ENCODE measurements at regions not wholly inside any gene's neighbourhood (a gene's known extent, or its start where the extent isn't known, plus 50 kb on each side); places are given as distances from the start of the nearest gene placed in this dataset.

DNA sequence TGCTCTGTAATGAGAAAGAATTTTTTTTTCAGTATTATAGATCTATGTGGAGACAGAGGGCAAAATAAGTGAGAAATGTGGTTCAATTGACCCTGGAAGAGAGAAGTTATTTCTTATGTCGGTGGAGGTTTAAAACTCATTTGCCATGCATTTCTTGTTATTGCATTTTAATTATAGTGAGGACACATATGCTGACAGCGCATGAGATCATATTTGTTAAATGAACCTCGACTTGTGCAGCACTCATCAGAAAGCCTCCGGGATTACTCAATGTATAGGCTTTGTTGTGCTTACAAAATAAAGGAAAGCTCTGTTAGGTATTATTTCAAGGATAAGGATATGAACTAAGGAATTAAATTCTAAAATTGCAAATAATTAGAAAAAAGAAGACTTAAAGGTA lies 915.1 kb upstream of the MAP3K7 start:
- WGBS (ENCODE audit: insufficient coverage, insufficient replicate concordance, low lambda C conversion rate, missing lambda C conversion rate) = 63% methylated on average over 4 of the region's 4 CpGs
- SMC1A ChIA-PET (ENCODE audit: uncharacterized antibody, unreplicated experiment) = interaction anchor here (0.7 to 3.3 kb wide), 3 partner anchors 12 to 28 kb away, joined by 3 to 10 read pairs (median 4); no protein-coding TSS in a partner anchor
- no peaks in the 10 kb centered on the region for H3K36me3 ChIP-seq (ENCODE audit: control insufficient read depth in 2 of 2, insufficient read depth in 2 of 2, low read length in 1 of 2)
- RAD21 ChIA-PET (ENCODE audit: unreplicated experiment) = interaction anchor here (0.8 kb wide), 1 partner anchor 9 kb away, joined by 4 read pairs; no protein-coding TSS in a partner anchor
- no peak overlapping the region for H3K4me3 ChIP-seq
- CTCF ChIA-PET = interaction anchor here (1.0 kb wide), 1 partner anchor 171 kb away, joined by 3 read pairs; no protein-coding TSS in a partner anchor
- H3K4me2 ChIP-seq (ENCODE audit: control insufficient read depth, insufficient read depth) = no peak overlapping the region
- DNase-seq (ENCODE audit: low read depth, low spot score) = no peak
- intact Hi-C loops (cut with micrococcal nuclease; ENCODE audit: unreplicated experiment) = no loop called here
- no peak overlapping the region for H3K9ac ChIP-seq (ENCODE audit: control insufficient read depth, insufficient read depth, low read length)
- no peak for ATAC-seq
- FAIRE-seq = no peak
- H3K9me3 ChIP-seq (replicated peaks; ENCODE audit: control insufficient read depth, insufficient read depth, low read length) = no peaks in the 10 kb centered on the region
- H3K27ac ChIP-seq (ENCODE audit: control insufficient read depth, insufficient read depth) = no peak overlapping the region
- H2AFZ ChIP-seq (ENCODE audit: control insufficient read depth, low read depth, low read length) = no peak overlapping the region
- H3K4me1 ChIP-seq (ENCODE audit: control insufficient read depth, insufficient read depth, low read length) = no peaks in the 10 kb centered on the region
- TF ChIP-seq MEF2A (IDR thresholded peaks at IDR 0.05; ENCODE audit: insufficient read depth, low read depth, low read length) = no peak
- TF ChIP-seq, protein P1, sequence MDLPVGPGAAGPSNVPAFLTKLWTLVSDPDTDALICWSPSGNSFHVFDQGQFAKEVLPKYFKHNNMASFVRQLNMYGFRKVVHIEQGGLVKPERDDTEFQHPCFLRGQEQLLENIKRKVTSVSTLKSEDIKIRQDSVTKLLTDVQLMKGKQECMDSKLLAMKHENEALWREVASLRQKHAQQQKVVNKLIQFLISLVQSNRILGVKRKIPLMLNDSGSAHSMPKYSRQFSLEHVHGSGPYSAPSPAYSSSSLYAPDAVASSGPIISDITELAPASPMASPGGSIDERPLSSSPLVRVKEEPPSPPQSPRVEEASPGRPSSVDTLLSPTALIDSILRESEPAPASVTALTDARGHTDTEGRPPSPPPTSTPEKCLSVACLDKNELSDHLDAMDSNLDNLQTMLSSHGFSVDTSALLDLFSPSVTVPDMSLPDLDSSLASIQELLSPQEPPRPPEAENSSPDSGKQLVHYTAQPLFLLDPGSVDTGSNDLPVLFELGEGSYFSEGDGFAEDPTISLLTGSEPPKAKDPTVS (IDR thresholded peaks at IDR 0.05; ENCODE audit: low read depth, low read length) = no peak
- TF ChIP-seq NBN (IDR thresholded peaks at IDR 0.05) = no peak
- TF ChIP-seq MEF2B (IDR thresholded peaks at IDR 0.05; ENCODE audit: partially characterized antibody, poor library complexity, severe bottlenecking) = no peak
- TF ChIP-seq, protein P2, sequence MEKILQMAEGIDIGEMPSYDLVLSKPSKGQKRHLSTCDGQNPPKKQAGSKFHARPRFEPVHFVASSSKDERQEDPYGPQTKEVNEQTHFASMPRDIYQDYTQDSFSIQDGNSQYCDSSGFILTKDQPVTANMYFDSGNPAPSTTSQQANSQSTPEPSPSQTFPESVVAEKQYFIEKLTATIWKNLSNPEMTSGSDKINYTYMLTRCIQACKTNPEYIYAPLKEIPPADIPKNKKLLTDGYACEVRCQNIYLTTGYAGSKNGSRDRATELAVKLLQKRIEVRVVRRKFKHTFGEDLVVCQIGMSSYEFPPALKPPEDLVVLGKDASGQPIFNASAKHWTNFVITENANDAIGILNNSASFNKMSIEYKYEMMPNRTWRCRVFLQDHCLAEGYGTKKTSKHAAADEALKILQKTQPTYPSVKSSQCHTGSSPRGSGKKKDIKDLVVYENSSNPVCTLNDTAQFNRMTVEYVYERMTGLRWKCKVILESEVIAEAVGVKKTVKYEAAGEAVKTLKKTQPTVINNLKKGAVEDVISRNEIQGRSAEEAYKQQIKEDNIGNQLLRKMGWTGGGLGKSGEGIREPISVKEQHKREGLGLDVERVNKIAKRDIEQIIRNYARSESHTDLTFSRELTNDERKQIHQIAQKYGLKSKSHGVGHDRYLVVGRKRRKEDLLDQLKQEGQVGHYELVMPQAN (conservative IDR thresholded peaks at IDR 0.05) = no peak
- no peak for TF ChIP-seq SPI1 (IDR thresholded peaks at IDR 0.05; ENCODE audit: borderline replicate concordance, insufficient read depth, low read depth, low read length)
- no peak for TF ChIP-seq NR2C2 (IDR thresholded peaks at IDR 0.05; ENCODE audit: borderline replicate concordance, control insufficient read depth, insufficient read length, low read depth)
- no peak for TF ChIP-seq PAX5 (IDR thresholded peaks at IDR 0.05; ENCODE audit: borderline replicate concordance, low read depth, low read length)
- H3K79me2 ChIP-seq (ENCODE audit: control insufficient read depth, insufficient read depth, low read length) = no peaks in the 10 kb centered on the region
- POLR2A ChIA-PET = no interaction called here
- in situ Hi-C loops (cut with MboI) = no loop called here
- no TSS peak for BruUV-seq (replicated peaks)
- no peaks in the 10 kb centered on the region for H3K27me3 ChIP-seq (replicated peaks in 1 of 2; ENCODE audit: control insufficient read depth in 2 of 2, insufficient read depth in 2 of 2, low read length in 1 of 2)
- no peaks in the 10 kb centered on the region for H4K20me1 ChIP-seq (ENCODE audit: control insufficient read depth, insufficient read depth)

All from GM12878 (cell line).